ENCODE measurements at regions not wholly inside any gene's neighbourhood (a gene's known extent, or its start where the extent isn't known, plus 50 kb on each side); places are given as distances from the start of the nearest gene placed in this dataset.

GRCh38 chr10:110399106-110399964 lies 94.6 kb upstream of the SMNDC1 start:
- TF ChIP-seq CTCF (IDR thresholded peaks at IDR 0.05) = no peak
- H3K4me3 ChIP-seq (ENCODE audit: low read depth in 1 of 2, low read length in 1 of 2) = no peak overlapping the region
- no peaks in the 10 kb centered on the region for H3K27me3 ChIP-seq
- H3K4me1 ChIP-seq (ENCODE audit: control insufficient read depth in 1 of 2, insufficient read depth in 1 of 2, low read depth in 1 of 2, low read length in 1 of 2) = no peaks in the 10 kb centered on the region
- no peak overlapping the region for H3K27ac ChIP-seq
- H3K36me3 ChIP-seq = no peaks in the 10 kb centered on the region
- no peaks in the 10 kb centered on the region for H3K9me3 ChIP-seq

- Histone ChIP-seq H3K36me3 (no peaks in the 10 kb centered on the region), H3K27ac (no peak overlapping the region), H3K4me3 (ENCODE audit: low read depth in 1 of 2, low read length in 1 of 2) (no peak overlapping the region), H3K27me3 (no peaks in the 10 kb centered on the region), H3K4me1 (ENCODE audit: control insufficient read depth in 1 of 2, insufficient read depth in 1 of 2, low read depth in 1 of 2, low read length in 1 of 2) (no peaks in the 10 kb centered on the region), H3K9me3 (no peaks in the 10 kb centered on the region)
- TF ChIP-seq CTCF (IDR thresholded peaks at IDR 0.05) = no peak
Observed at GRCh38 chr10:110399965-110400933, 95.5 kb upstream of the SMNDC1 start.

- Histone ChIP-seq H3K27ac (no peak overlapping the region), H3K36me3 (no peaks in the 10 kb centered on the region), H3K4me1 (ENCODE audit: control insufficient read depth in 1 of 2, insufficient read depth in 1 of 2, low read depth in 1 of 2, low read length in 1 of 2) (no peaks in the 10 kb centered on the region), H3K4me3 (ENCODE audit: low read depth in 1 of 2, low read length in 1 of 2) (no peak overlapping the region), H3K9me3 (no peaks in the 10 kb centered on the region), H3K27me3 (no peaks in the 10 kb centered on the region)
- no peak for TF ChIP-seq CTCF (IDR thresholded peaks at IDR 0.05)
Observed at GRCh38 chr10:110401401-110402076, 96.2 kb upstream of the DUSP5 start.

GRCh38 chr10:110402077-110402416 lies 95.7 kb upstream of the DUSP5 start:
- no peak for TF ChIP-seq CTCF (IDR thresholded peaks at IDR 0.05)
- Histone ChIP-seq H3K4me3 (ENCODE audit: low read depth in 1 of 2, low read length in 1 of 2) (no peak overlapping the region), H3K27ac (no peak overlapping the region), H3K36me3 (no peaks in the 10 kb centered on the region), H3K9me3 (no peaks in the 10 kb centered on the region), H3K4me1 (ENCODE audit: control insufficient read depth in 1 of 2, insufficient read depth in 1 of 2, low read depth in 1 of 2, low read length in 1 of 2) (no peaks in the 10 kb centered on the region), H3K27me3 (no peaks in the 10 kb centered on the region)

- Histone ChIP-seq H3K27ac (no peak overlapping the region), H3K9me3 (no peaks in the 10 kb centered on the region), H3K36me3 (no peaks in the 10 kb centered on the region), H3K27me3 (no peaks in the 10 kb centered on the region), H3K4me3 (ENCODE audit: low read depth in 1 of 2, low read length in 1 of 2) (no peak overlapping the region), H3K4me1 (ENCODE audit: control insufficient read depth in 1 of 2, insufficient read depth in 1 of 2, low read depth in 1 of 2, low read length in 1 of 2) (no peaks in the 10 kb centered on the region)
- no peak for TF ChIP-seq CTCF (IDR thresholded peaks at IDR 0.05)
Observed at GRCh38 chr10:110403593-110403992, 94.1 kb upstream of the DUSP5 start.
